Limb (tissue), 2 donors: ENCODE measurements at regions not wholly inside any gene's neighbourhood (a gene's known extent, or its start where the extent isn't known, plus 50 kb on each side); places are given as distances from the start of the nearest gene placed in this dataset.

Source experiments
- DNase-seq, 2 donors: peaks; one replicate each; pipeline ENCODE4 v3.0.0-alpha.2; 2016; ENCODE audit errors: extremely low spot score in 2 of 2

DNA sequence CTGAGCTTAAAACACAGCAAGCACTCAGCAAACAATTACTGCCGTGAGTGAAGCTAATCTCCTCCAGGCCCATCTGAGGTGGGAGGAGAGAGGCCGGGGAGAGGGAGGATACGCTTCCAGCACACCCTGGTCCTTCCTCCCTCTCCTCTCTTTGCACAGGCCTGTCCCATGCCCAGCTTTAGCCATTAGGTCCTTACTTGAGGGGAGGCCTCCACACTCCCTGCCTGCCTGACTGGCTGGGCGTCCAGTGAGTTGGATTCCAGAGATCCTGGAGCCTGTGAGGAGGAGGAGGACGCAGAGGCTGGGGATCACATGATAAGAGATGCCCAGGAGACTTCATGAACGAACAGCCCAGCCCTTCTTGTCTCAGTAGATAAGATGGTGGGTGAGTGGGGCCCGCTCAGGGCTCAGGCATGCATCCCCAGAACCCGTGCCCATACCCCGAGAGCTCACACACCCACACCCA lies 65.1 kb upstream of the NCOR2 start:
- DNase-seq, result no peak

DNA sequence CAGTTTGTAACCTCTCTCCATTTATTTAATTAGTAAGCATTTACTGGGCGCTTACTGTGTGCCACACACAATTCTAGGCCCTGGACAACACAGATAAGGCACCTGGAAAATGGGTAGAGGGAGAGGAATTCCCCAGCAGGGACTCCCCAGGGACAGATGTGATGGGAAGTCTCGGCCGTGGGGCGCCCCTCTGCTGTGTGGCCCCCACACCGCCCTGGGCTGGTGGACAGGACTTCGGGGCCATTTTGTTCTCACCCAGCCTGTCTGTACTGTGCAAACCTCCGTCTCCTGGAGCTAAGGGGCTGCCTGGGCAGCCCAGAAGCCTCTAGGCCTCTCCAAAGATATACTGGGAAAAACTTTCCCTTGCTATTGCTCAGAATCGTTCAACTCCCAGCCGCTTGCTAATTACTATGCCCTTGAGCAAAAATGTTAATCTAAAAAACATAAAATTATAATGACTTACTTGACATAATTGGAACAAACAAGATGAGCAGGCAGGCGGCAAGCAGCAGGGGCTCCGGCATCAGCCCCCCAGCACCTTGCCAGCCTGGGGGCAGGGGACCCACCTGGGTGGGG lies 64.4 kb upstream of the NCOR2 start:
- no peak for DNase-seq

DNA sequence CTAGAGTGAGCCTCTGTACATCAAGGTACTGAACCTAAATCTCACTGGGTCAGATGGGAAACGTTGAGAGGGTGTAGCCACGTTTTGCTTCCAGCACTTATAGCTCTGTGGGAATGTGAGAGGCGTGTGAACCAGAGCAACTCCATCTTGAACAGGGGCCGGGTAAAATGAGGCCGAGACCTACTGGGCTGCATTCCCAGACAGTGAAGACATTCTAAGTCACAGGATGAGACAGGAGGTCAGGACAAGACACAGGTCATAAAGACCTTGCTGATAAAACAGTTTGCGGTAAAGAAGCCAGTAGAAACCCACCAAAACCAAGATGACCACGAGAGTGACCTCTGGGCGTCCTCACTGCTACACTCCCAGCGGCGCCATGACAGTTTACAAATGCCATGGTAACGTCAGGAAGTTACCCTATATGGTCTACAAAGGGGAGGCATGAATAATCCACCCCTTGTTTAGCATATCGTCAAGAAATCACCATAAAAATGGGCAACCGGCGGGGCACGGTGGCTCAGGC lies 63.4 kb upstream of the NCOR2 start:
- DNase-seq, result no peak

DNA sequence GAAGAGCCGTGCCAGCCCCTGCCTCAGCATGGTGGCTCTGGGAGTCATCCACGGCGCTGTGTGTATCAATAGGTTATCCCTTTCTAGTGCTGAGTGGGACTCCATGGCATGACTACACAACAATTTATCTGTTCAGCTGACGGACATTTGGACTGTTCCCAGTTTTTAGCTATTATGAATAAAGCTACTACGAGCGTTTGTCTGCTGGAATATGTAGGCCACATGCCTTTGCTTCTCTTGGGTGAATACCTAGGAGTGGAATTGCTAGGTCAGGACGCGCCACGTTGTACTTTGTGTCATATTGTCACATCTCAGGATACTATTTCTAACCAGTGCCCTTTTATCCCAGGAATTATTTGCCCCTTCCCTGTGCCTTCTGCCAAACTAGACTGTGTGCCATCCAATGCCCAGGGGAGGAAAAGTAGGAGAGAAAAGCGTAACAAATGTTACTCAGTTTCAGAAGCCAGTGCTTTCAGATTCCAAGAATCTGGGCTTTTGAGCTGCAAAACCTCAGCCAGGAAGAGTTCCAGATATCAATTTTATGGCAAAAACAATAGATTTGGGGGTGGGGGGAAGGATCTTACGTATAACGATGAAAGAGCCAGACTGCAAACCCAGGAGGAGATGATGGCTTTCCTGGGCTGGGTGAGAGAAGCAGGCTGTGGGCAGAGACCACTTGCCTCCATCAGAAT lies 62.5 kb upstream of the NCOR2 start:
- peak in 1 of 2 donors; percentile 27 for DNase-seq

DNA sequence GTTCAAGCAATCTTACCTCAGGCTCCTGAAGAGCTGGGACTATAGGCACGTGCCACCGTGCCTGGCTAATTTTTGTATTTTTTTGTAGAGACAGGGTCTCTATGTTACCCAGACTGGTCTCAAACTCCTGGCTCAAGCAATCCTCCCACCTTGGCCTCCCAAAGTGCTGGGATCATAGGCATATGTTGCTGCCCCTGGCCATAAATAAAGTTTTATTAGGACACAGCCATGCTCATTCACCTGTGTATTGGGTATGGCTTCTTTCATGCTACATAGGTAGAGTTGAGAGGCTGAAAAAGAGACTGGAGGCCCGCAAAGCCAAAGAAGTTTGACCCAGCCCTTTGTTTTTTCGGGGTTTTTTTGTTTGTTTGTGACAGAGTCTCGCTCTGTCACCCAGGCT lies 61.7 kb upstream of the NCOR2 start:
- DNase-seq, result no peak

DNA sequence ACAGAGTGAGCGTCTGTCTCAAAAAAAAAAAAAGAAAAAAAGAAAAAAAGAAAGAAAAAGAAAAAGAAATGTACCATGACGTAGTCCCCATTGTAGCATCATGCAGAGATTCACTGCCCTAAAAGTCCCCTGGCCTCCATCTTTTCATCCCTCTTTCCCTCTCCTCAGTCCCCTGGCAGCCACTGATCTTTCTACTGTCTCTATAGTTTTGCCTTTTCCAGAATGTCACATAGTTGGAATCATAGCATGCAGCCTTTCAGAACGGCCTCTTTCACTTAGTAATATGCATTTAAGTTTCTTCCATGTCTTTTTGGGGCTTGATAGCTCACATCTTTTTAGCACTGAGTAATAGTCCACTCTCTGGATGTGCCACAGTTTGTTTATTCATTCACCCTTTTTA lies 60.5 kb upstream of the NCOR2 start:
- DNase-seq, result no peak

DNA sequence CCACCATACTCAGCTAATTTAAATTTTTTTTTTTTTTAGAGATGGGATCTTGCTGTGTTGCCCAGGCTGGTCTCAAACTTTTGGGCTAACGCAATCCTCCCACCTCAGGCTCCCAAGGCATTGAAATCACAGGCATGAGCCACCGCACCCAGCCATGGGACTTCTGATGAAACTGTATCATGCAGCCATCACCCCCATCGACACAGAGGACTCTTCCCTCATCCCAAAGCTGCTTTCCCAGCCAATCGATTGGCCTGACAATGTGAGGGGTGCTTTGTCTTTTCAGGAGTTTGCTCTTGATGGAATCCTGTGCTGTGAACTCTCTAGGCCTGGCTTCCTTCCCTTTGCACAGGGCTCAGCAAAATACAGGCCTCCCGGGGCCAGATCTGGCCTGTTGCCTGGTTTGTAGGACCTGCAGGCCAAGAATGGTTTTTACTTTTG lies 59.6 kb upstream of the NCOR2 start:
- DNase-seq, result peak; percentile 71 to 74

DNA sequence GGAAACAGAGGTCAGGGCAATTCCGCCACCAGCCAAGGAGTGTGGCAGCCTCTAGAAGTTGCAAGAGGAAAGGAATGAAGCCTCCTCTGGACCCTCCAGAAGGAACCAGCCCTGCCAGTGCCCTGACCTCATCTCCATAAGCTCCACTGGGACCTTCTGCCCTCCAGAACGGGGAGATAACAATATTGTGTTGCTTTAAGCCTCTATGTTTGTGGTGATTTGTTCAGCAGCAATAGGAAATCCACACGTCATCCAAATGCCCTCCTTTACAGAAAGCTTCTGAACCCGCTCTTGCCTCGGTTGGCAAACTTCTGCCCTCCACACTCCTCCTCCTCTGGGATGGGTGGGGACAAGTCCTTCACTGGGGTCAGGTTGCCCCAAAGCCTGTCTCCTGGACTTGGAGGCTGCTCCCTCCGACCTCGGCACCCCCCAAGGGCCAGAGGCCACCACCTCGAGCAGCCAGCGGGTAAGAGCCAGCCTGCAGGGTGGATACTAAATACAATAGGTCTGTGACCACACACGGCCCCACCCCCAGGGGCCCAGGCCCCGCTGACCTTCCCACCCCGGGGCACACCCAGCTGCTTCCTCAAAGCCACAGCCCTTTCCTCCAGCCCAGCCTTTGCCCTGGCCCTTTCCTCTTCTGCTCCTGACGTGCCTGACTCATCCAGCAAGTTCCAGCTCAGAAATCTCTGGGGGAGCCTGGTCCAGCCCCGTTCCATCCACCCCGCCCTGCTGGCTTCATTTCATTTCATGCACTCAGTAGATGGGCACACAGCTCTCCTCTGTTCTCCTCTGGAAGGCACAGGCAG lies 58.7 kb upstream of the NCOR2 start:
- peak in 1 of 2 donors; percentile 57 for DNase-seq

DNA sequence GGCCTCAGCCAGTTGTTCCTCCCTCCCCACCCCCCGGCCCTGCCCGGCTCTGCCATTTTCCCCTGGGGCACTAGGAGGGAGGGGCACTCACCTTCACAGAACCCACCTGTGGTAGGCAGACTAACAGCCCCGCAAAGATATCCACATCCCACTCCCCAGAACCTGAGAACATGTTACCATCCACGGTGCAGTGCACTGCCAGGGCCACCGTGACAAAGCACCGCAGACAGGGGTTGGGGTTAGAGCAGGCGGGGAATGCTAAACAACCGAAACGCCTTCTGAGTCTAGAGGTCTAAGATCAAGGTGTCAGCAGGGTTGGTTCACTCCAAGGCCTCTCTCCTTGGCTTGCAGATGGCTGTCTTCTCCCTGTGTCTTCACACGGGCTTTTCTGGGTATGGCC lies 57.4 kb upstream of the NCOR2 start:
- DNase-seq, result no peak

DNA sequence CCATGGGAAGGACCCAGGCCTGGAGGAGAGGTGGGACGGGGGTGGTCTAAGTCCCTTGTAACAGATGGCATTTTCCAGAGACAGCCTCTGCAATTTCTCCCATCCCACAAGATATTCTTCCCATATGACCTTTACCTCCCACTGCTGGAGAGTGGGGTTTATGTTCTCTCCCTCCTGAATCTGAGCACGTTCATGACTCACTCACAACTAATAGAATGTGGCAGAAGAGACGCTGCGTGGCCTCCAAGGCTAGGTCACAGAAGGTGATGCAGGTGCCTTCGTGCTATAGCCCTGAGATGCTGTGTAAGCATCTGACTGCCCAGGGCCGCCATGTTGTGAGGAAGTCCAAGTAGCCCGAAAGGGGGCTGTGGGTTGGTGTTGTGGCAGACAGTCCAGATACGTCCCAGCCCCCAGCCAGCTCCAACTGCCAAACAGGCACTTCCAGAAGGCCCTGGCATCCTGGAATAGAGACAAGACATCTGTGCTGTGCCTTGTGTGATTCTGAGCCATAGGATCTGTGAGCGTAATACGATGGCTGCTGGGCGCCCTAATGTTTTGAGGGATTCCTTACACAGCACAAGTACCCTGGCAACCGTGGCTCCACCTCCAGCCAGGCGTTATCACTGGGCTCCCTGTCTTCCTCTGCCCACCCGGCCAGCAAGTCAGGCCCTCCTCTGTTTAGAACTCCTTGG lies 56.1 kb upstream of the NCOR2 start:
- no peak for DNase-seq

DNA sequence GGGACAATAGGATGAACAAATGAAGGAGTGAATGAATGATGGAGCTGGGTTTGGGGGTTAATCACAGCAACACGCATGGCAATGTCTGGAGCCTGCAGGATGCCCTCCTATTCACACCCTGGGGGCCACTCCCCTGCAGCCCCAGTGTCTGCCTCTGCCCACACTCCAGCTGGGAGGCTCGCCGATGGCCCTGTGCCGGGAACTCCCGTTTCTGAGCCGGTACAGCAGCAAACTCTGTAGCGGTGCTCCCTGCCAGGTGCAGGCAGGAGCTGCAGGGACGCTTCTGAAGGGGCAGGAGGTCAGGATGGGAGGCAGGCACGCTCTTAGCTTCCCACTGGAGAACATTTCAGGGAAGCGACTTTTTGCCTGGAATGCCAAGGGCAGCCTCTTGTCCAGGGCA lies 55.4 kb upstream of the NCOR2 start:
- no peak for DNase-seq

DNA sequence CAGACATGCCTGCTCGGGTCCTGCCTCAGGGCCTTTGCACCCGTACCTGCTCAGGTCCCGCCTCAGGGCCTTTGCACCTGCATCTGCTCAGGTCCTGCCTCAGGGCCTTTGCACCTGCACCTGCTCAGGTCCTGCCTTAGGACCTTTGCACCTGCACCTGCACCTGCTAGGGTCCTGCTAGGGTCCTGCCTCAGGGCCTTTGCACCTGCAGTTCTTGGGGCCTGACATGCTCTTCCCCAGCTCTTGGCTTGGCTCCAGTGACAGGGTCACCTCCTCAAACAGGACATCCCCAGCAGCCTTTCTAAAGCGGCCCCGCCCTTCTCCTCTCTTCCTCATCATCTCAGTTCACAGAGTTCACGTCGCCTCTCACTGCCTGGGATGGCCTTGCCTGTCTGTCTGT lies 54.9 kb upstream of the NCOR2 start:
- DNase-seq, result no peak

DNA sequence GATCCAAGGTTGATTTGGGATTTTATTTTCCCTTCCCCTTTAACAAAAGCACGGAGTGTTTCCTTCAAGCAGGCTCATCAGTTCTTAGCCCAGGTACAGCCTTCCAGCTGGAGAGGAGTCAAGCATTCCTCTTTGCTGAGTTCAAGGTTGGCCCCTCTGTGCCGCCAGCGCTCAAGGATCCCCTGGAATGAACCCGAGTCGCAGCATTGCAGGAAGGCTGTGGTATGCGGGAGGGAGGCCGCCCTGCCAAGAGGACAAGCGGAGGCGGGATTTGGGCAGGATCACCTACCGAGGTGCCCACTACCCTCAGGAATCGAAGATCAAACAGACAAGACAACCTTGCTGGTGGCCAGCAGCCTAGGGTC lies 53.9 kb upstream of the NCOR2 start:
- peak; percentile 67 to 80 for DNase-seq

DNA sequence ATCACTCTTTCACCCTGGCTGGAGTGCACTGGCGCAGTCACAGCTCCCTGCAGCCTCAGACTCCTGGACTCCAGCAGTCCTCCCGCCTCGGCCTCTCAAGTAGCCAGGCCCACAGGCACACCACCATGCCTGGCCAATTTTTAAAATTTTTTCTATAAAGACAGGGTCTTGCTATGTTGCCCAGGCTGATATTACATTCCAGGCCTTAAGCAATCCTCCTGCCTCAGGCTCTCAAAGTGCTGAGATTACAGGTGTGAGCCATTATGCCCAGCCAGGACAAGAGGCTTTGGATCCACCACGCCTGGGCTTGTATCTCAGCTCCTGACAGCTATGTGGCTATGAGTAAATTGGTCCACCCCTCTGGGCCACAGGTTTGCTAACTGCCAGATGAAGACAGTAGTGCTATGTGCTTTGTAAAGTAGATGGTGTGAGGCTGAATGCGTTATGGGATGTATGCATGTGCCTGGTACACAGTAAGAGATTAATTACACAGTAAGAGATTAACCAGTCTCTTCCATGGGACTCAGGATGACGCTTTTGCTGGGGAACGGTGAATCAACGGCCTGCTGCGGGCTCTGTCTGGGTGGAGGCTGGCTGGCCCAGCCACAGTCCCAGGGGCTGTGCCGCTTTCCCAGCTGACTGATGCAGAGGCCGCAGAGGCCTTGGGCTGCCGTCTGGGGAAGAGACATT lies 53.3 kb upstream of the NCOR2 start:
- no peak for DNase-seq

DNA sequence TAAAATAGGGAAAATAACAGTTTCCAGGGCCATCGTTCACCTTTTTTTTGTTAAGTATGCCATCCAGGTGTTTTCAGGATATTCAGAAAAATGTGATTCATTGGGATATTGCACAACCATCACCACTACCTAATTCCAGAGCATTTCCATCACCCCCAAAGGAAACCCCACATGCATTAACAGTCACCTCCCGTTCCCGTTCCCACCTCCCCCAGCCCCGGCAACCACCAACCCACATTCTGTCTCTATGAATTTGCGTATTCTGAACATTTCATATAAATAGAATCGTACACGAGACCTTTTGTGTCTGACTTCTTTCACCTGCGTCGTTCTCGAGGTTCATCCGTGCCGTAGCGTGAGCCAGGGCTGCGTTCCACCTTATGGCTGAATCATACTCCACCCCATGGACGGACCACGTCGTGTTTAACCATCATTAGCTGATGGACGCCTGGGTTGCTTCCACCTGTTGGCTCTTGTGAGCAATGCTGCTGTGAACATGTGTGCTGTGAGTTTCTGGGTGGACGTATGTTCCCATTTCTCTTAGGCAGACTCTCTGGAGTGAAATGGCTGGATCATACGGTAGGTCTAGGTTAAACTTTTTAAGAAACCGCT lies 51.0 kb upstream of the NCOR2 start:
- DNase-seq, result no peak

DNA sequence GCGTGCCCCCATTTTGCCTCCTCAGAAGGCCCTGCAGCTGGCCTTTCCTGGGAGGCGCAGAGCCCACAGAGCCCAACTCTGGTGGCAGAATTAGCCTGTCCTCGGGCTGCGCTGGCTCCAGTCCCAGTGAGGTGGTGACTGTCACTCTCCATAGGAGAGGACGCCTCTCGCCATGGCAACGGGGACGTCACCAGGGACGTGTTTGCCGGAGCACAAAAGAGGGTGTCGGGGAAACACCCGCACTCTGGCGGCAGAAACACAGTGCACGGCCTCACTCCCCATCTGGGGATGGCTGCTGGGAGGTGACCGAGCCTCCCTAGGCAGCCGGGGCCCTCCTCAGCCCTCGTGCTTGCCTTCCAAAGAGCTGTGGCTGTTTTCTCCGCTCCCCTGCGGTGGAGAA lies 50.2 kb upstream of the NCOR2 start:
- peak in 1 of 2 donors; percentile 61 for DNase-seq
